Glomerular visceral epithelial cell (primary cell): ENCODE measurements at regions not wholly inside any gene's neighbourhood (a gene's known extent, or its start where the extent isn't known, plus 50 kb on each side); places are given as distances from the start of the nearest gene placed in this dataset.

Experiments used
- DNase-seq: peaks from one replicate; pipeline ENCODE4 v3.0.0-alpha.2; 2016; ENCODE audit errors: extremely low spot score

- DNase-seq, result no peak
Measured at GRCh38 chr1:103353391-103353790, 172.1 kb upstream of the RNPC3 start.

- no peak for DNase-seq
Measured at GRCh38 chr1:103348136-103348535, 177.4 kb upstream of the RNPC3 start.

GRCh38 chr1:103344930-103345329 is 180.6 kb upstream of the RNPC3 start:
- no peak for DNase-seq

GRCh38 chr1:103341377-103341880 is 184.1 kb upstream of the RNPC3 start:
- DNase-seq, result no peak

GRCh38 chr1:103337779-103338178 is 187.7 kb upstream of the RNPC3 start:
- no peak for DNase-seq

GRCh38 chr1:103336408-103336807 is 189.1 kb upstream of the RNPC3 start:
- DNase-seq, result no peak

GRCh38 chr1:103333141-103333540 is 192.4 kb upstream of the RNPC3 start:
- no peak for DNase-seq

- DNase-seq, result no peak
Measured at GRCh38 chr1:103327054-103327719, 198.3 kb upstream of the RNPC3 start.

- no peak for DNase-seq
Measured at GRCh38 chr1:103326595-103326994, 198.9 kb upstream of the RNPC3 start.

- no peak for DNase-seq
Measured at GRCh38 chr1:103309786-103310185, 201.5 kb upstream of the COL11A1 start.

GRCh38 chr1:103307751-103308150 is 199.4 kb upstream of the COL11A1 start:
- no peak for DNase-seq

GRCh38 chr1:103283841-103284669 is 175.7 kb upstream of the COL11A1 start:
- DNase-seq, result no peak

GRCh38 chr1:103283371-103283770 is 175.0 kb upstream of the COL11A1 start:
- DNase-seq, result no peak

GRCh38 chr1:103275725-103276124 is 167.4 kb upstream of the COL11A1 start:
- no peak for DNase-seq

GRCh38 chr1:103274886-103275285 is 166.6 kb upstream of the COL11A1 start:
- DNase-seq, result no peak

GRCh38 chr1:103273106-103273505 is 164.8 kb upstream of the COL11A1 start:
- DNase-seq, result no peak

- peak; percentile 70 for DNase-seq
Measured at GRCh38 chr1:103271471-103271870, 163.1 kb upstream of the COL11A1 start.

- no peak for DNase-seq
Measured at GRCh38 chr1:103267893-103268292, 159.6 kb upstream of the COL11A1 start.

GRCh38 chr1:103267266-103267665 is 158.9 kb upstream of the COL11A1 start:
- no peak for DNase-seq

GRCh38 chr1:103266036-103266435 is 157.7 kb upstream of the COL11A1 start:
- no peak for DNase-seq

- DNase-seq, result peak; percentile 6
Measured at GRCh38 chr1:103265551-103265950, 157.2 kb upstream of the COL11A1 start.

GRCh38 chr1:103259982-103260381 is 151.7 kb upstream of the COL11A1 start:
- no peak for DNase-seq

GRCh38 chr1:103256490-103256889 is 148.2 kb upstream of the COL11A1 start:
- DNase-seq, result no peak
